ENCODE measurements at regions not wholly inside any gene's neighbourhood (a gene's known extent, or its start where the extent isn't known, plus 50 kb on each side); places are given as distances from the start of the nearest gene placed in this dataset.

- H3K27ac Mint-ChIP-seq, result no peak overlapping the region
- no peak for DNase-seq
- H3K4me3 Mint-ChIP-seq, result no peak overlapping the region
- H3K36me3 Mint-ChIP-seq (ENCODE audit: insufficient read depth in 2 of 2), result peaks cover 0 to 2% of the 10 kb centered on the region in 2 donors
- H3K9me3 Mint-ChIP-seq, result peaks cover 17 to 27% of the 10 kb centered on the region in 2 donors
- ATAC-seq (replicated peaks in 1 of 2), result no peak
- no peaks in the 10 kb centered on the region for H3K4me1 Mint-ChIP-seq (ENCODE audit: low read depth)
- H3K27me3 Mint-ChIP-seq (ENCODE audit: low read depth), result no peaks in the 10 kb centered on the region
These were observed 241.8 kb downstream of the FSCB start for GRCh38 chr14:44265246-44265645.

DNA sequence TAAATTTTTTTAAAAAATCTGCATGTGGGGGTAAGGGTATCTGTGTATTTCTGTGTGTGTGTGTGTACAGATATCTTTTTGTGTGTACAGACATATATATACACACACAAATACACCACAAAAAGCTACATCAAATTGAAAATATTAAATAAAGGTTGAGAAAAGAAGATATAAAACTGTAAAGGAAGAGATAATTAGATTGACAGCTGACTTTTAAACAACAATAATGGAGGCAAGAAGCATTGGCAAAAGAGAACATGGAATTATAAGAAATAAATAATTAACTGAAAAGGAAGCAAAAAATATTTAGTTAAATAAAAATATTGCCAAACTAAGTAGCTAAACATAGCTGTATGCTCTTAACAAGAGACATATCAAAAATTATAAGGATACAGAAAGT is 291.4 kb downstream of the FSCB start:
- H3K36me3 Mint-ChIP-seq (ENCODE audit: insufficient read depth in 2 of 2), result no peaks in the 10 kb centered on the region
- no peak overlapping the region for H3K27ac Mint-ChIP-seq
- H3K27me3 Mint-ChIP-seq (ENCODE audit: low read depth), result no peaks in the 10 kb centered on the region
- H3K4me3 Mint-ChIP-seq, result no peak overlapping the region
- DNase-seq (no peak), ATAC-seq (replicated peaks in 1 of 2) (no peak)
- peaks cover 0 to 6% of the 10 kb centered on the region in 2 donors for H3K9me3 Mint-ChIP-seq
- no peaks in the 10 kb centered on the region for H3K4me1 Mint-ChIP-seq (ENCODE audit: low read depth)

DNA sequence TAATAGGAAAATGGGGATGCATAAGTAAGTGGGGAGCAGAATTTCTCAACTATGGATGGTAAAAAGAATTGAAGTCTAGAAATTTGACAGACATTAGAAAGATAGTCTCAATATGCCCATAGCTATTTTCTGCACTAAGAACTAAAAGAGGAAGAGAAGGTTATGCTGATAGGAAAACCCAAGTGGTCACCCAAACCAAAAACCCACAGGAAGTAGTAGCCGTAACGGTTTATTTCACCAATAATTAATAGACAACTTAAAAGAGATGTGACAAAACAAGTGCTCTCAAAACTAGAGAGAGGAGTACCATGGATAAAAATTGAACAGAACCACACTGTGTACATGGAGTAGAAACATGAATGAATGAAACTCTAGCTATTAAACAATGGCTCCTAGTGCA is 295.4 kb downstream of the FSCB start:
- Mint-ChIP-seq H3K36me3 (ENCODE audit: insufficient read depth in 2 of 2) (no peaks in the 10 kb centered on the region), H3K4me3 (no peak overlapping the region), H3K4me1 (ENCODE audit: low read depth) (no peaks in the 10 kb centered on the region), H3K27ac (no peak overlapping the region), H3K27me3 (ENCODE audit: low read depth) (no peaks in the 10 kb centered on the region), H3K9me3 (peaks cover 0 to 4% of the 10 kb centered on the region in 2 donors)
- ATAC-seq (replicated peaks in 1 of 2) (no peak), DNase-seq (no peak)

DNA sequence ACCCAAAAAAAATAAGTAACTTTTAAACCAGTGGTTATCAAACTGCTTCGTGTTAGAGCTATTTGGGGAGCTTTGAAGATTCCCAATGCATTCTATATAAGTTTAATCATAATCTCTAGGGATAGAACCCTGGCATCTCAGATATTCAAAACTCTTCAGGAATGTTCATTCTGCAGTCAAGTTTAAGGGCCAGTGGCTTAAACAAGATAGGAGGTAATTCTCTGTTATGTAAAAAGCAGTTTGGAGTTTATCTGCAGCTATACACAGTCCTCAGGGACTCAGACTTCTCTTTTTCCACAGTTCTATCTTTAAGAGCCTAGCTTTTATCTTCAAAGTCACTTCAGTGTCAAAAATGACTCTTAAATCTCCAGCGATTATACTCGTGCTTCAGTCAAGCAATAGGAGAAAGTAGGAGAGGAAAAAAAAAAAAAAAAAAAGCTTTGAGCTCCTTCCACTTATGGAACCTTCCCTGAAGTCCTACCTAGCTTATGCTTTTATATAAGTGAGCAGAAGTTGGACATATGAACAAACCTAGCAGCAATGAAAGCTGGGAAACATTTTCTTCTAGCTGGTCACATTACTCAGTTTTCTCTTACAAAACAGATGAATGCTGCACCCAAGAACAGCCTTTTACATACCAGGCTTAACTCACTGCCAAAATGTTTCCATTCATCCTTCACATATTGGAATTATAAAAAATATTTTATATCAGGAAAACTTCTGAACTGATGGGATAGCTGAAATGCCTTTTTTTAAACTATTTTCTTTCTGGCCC is 302.8 kb downstream of the FSCB start:
- no peaks in the 10 kb centered on the region for H3K4me1 Mint-ChIP-seq (ENCODE audit: low read depth)
- H3K27ac Mint-ChIP-seq, result no peak overlapping the region
- no peak for DNase-seq
- peaks cover 3 to 10% of the 10 kb centered on the region in 2 donors for H3K9me3 Mint-ChIP-seq
- no peaks in the 10 kb centered on the region for H3K27me3 Mint-ChIP-seq (ENCODE audit: low read depth)
- no peaks in the 10 kb centered on the region for H3K36me3 Mint-ChIP-seq (ENCODE audit: insufficient read depth in 2 of 2)
- ATAC-seq (replicated peaks in 1 of 2), result no peak
- no peak overlapping the region for H3K4me3 Mint-ChIP-seq

DNA sequence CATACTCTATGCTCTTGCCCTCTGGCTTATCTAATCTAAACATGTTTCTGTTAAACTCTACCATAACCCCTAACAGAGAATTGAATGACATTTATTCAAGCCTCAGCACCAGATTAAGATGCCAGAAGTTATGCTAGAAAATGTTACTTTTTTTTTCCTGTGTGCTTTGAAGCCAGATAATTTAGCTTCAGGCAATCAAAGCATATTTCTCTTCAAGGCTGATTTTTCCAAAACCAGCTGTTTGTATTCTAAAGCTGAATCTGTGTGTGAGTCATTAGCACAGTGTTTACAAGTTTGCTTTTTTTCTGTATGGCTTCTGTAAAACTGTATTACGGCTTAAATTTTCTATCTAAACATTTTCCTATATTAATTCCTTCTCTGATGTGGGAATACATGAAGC is 326.1 kb downstream of the FSCB start:
- no peak for DNase-seq
- Mint-ChIP-seq H3K9me3 (peaks cover 5 to 10% of the 10 kb centered on the region in 2 donors), H3K36me3 (ENCODE audit: insufficient read depth in 2 of 2) (no peaks in the 10 kb centered on the region), H3K4me1 (ENCODE audit: low read depth) (no peaks in the 10 kb centered on the region), H3K27me3 (ENCODE audit: low read depth) (no peaks in the 10 kb centered on the region), H3K27ac (no peak overlapping the region), H3K4me3 (no peak overlapping the region)
- ATAC-seq (replicated peaks in 1 of 2), result no peak

- DNase-seq (no peak), ATAC-seq (replicated peaks in 1 of 2) (no peak)
- Mint-ChIP-seq H3K9me3 (peaks cover 6 to 10% of the 10 kb centered on the region in 2 donors), H3K27me3 (ENCODE audit: low read depth) (no peaks in the 10 kb centered on the region), H3K4me1 (ENCODE audit: low read depth) (no peaks in the 10 kb centered on the region), H3K4me3 (no peak overlapping the region), H3K27ac (no peak overlapping the region), H3K36me3 (ENCODE audit: insufficient read depth in 2 of 2) (no peaks in the 10 kb centered on the region)
These were observed 336.5 kb downstream of the FSCB start for GRCh38 chr14:44170556-44170955.

GRCh38 chr14:44170101-44170500 is 337.0 kb downstream of the FSCB start:
- no peak overlapping the region for H3K4me3 Mint-ChIP-seq
- H3K27me3 Mint-ChIP-seq (ENCODE audit: low read depth), result no peaks in the 10 kb centered on the region
- peaks cover 5 to 9% of the 10 kb centered on the region in 2 donors for H3K9me3 Mint-ChIP-seq
- H3K36me3 Mint-ChIP-seq (ENCODE audit: insufficient read depth in 2 of 2), result no peaks in the 10 kb centered on the region
- DNase-seq (no peak), ATAC-seq (replicated peaks in 1 of 2) (no peak)
- no peak overlapping the region for H3K27ac Mint-ChIP-seq
- no peaks in the 10 kb centered on the region for H3K4me1 Mint-ChIP-seq (ENCODE audit: low read depth)

- no peak for DNase-seq
- Mint-ChIP-seq H3K9me3 (peaks cover 0 to 4% of the 10 kb centered on the region in 2 donors), H3K27ac (no peak overlapping the region), H3K4me1 (ENCODE audit: low read depth) (no peaks in the 10 kb centered on the region), H3K36me3 (ENCODE audit: insufficient read depth in 2 of 2) (no peaks in the 10 kb centered on the region), H3K4me3 (no peak overlapping the region), H3K27me3 (ENCODE audit: low read depth) (no peaks in the 10 kb centered on the region)
- no peak for ATAC-seq (replicated peaks in 1 of 2)
These were observed 338.5 kb downstream of the FSCB start for GRCh38 chr14:44168566-44168965.

GRCh38 chr14:44166611-44167010 is 340.5 kb downstream of the FSCB start:
- DNase-seq (no peak), ATAC-seq (replicated peaks in 1 of 2) (no peak)
- no peaks in the 10 kb centered on the region for H3K4me1 Mint-ChIP-seq (ENCODE audit: low read depth)
- peaks cover 3 to 6% of the 10 kb centered on the region in 2 donors for H3K9me3 Mint-ChIP-seq
- H3K36me3 Mint-ChIP-seq (ENCODE audit: insufficient read depth in 2 of 2), result no peaks in the 10 kb centered on the region
- H3K4me3 Mint-ChIP-seq, result no peak overlapping the region
- H3K27ac Mint-ChIP-seq, result no peak overlapping the region
- no peaks in the 10 kb centered on the region for H3K27me3 Mint-ChIP-seq (ENCODE audit: low read depth)

GRCh38 chr14:44165936-44166335 is 341.1 kb downstream of the FSCB start:
- peaks cover 3 to 6% of the 10 kb centered on the region in 2 donors for H3K9me3 Mint-ChIP-seq
- ATAC-seq (replicated peaks in 1 of 2), result no peak
- no peak overlapping the region for H3K4me3 Mint-ChIP-seq

DNA sequence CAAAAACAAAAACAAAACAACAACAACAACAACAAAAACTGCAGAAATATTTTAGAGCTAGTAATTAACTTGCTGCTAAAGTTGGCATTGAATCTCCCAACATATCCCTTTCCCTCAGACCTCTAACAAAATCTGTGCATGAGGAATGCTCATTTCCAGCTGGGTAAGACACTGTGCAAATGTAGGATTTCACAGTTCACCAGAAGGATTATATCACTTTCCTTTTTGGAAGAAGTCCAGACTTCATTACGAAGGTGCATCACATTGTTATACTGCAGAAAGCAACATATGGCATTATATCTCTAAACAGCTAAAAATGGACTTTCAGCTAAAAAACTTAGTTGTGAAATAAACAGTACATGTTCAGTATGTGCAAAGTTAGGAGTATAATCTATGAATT is 341.8 kb downstream of the FSCB start:
- Mint-ChIP-seq H3K4me1 (ENCODE audit: low read depth) (no peaks in the 10 kb centered on the region), H3K36me3 (ENCODE audit: insufficient read depth in 2 of 2) (no peaks in the 10 kb centered on the region), H3K27ac (no peak overlapping the region), H3K27me3 (ENCODE audit: low read depth) (no peaks in the 10 kb centered on the region), H3K9me3 (peaks cover 3 to 6% of the 10 kb centered on the region in 2 donors), H3K4me3 (no peak overlapping the region)
- DNase-seq (no peak), ATAC-seq (replicated peaks in 1 of 2) (no peak)

More at GRCh38 chr14:44165936-44166335, 341.1 kb downstream of the FSCB start:
- no peaks in the 10 kb centered on the region for H3K36me3 Mint-ChIP-seq (ENCODE audit: insufficient read depth in 2 of 2)
- DNase-seq, result no peak
- H3K27me3 Mint-ChIP-seq (ENCODE audit: low read depth), result no peaks in the 10 kb centered on the region
- H3K4me1 Mint-ChIP-seq (ENCODE audit: low read depth), result no peaks in the 10 kb centered on the region
- no peak overlapping the region for H3K27ac Mint-ChIP-seq

GRCh38 chr14:44163946-44164345 is 343.1 kb downstream of the FSCB start:
- Mint-ChIP-seq H3K4me3 (no peak overlapping the region), H3K36me3 (ENCODE audit: insufficient read depth in 2 of 2) (no peaks in the 10 kb centered on the region), H3K27ac (no peak overlapping the region)

GRCh38 chr14:44162197-44162596 is 344.9 kb downstream of the FSCB start:
- Mint-ChIP-seq H3K27me3 (ENCODE audit: low read depth) (no peaks in the 10 kb centered on the region), H3K4me3 (no peak overlapping the region), H3K27ac (no peak overlapping the region), H3K36me3 (ENCODE audit: insufficient read depth in 2 of 2) (no peaks in the 10 kb centered on the region), H3K9me3 (peaks cover 3 to 5% of the 10 kb centered on the region in 2 donors), H3K4me1 (ENCODE audit: low read depth) (no peaks in the 10 kb centered on the region)
- no peak for DNase-seq
- ATAC-seq (replicated peaks in 1 of 2), result no peak

More at GRCh38 chr14:44163946-44164345, 343.1 kb downstream of the FSCB start:
- DNase-seq, result no peak
- Mint-ChIP-seq H3K27me3 (ENCODE audit: low read depth) (no peaks in the 10 kb centered on the region), H3K9me3 (peaks cover 3 to 6% of the 10 kb centered on the region in 2 donors), H3K4me1 (ENCODE audit: low read depth) (no peaks in the 10 kb centered on the region)
- ATAC-seq (replicated peaks in 1 of 2), result no peak

- ATAC-seq (replicated peaks in 1 of 2), result no peak
- no peak for DNase-seq
- no peak overlapping the region for H3K4me3 Mint-ChIP-seq
- peaks cover 8 to 11% of the 10 kb centered on the region in 2 donors for H3K9me3 Mint-ChIP-seq
- no peaks in the 10 kb centered on the region for H3K4me1 Mint-ChIP-seq (ENCODE audit: low read depth)
- H3K27me3 Mint-ChIP-seq (ENCODE audit: low read depth), result no peaks in the 10 kb centered on the region
- no peak overlapping the region for H3K27ac Mint-ChIP-seq
- peaks cover 0 to 3% of the 10 kb centered on the region in 2 donors for H3K36me3 Mint-ChIP-seq (ENCODE audit: insufficient read depth in 2 of 2)
These were observed 352.2 kb downstream of the FSCB start for GRCh38 chr14:44154874-44155273.

Measured in activated T-cell treated with anti-CD3 and anti-CD28 coated beads, Interleukin-2, amount 50 U/mL, for 72 hours (primary cell).